Suprapubic skin (tissue), 4 donors: ENCODE measurements at regions not wholly inside any gene's neighbourhood (a gene's known extent, or its start where the extent isn't known, plus 50 kb on each side); places are given as distances from the start of the nearest gene placed in this dataset.
"Not testable (repeated sequence)": the region's sequence is repeated elsewhere in the genome, so short reads cannot be mapped to it uniquely, and the experiment has no call there.

Experiments used
- EP300 ChIP-seq: sonication (generic); formaldehyde crosslinking; IDR thresholded peaks from one replicate; pipeline ENCODE4 v1.6.1; 2017; ENCODE audit warnings: antibody characterized with exemption
- POLR2A ChIP-seq, 2 donors: fragments of 450-650 bp; IDR thresholded peaks; one replicate each; pipeline ENCODE4 v1.6.1; 2017; ENCODE audit warnings: antibody characterized with exemption in 2 of 2, mild to moderate bottlenecking in 2 of 2, moderate library complexity in 2 of 2
- POLR2AphosphoS5 ChIP-seq, 3 donors: sonication (generic); formaldehyde crosslinking; IDR thresholded peaks; one replicate each; pipeline ENCODE4 v1.6.1; 2017; ENCODE audit warnings: antibody characterized with exemption in 3 of 3
- TF ChIP-seq, protein P1 (sequence below), 2 donors: fragments of 200-600 bp in 1 of 2; fragments of 450-650 bp in 1 of 2; sonication (generic) in 1 of 2; IDR thresholded peaks; one replicate each; pipeline ENCODE4 v1.5.1; 2016 to 2019; ENCODE audit warnings: antibody characterized with exemption in 2 of 2, mild to moderate bottlenecking in 1 of 2, moderate library complexity in 1 of 2

DNA sequence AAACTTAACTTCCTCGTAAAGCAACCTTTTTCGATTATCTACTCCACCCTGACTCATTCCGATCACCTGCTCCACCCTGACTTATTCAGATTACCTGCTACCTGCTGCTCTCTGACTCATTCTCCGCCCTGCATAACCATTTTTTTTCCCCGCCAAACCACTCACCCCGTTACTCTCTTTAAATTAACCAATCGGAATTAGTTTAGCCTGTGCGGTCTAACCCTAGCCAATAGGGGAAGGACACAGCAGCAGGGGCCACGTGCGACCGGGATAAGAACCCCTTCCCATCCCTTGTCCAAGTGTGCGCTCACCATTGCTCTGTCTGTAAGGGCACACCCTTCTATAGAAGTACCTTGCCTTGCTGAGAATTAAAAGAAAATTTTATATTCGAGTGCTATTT lies 75.5 kb upstream of the UBASH3B start:
- TF ChIP-seq, protein P1, sequence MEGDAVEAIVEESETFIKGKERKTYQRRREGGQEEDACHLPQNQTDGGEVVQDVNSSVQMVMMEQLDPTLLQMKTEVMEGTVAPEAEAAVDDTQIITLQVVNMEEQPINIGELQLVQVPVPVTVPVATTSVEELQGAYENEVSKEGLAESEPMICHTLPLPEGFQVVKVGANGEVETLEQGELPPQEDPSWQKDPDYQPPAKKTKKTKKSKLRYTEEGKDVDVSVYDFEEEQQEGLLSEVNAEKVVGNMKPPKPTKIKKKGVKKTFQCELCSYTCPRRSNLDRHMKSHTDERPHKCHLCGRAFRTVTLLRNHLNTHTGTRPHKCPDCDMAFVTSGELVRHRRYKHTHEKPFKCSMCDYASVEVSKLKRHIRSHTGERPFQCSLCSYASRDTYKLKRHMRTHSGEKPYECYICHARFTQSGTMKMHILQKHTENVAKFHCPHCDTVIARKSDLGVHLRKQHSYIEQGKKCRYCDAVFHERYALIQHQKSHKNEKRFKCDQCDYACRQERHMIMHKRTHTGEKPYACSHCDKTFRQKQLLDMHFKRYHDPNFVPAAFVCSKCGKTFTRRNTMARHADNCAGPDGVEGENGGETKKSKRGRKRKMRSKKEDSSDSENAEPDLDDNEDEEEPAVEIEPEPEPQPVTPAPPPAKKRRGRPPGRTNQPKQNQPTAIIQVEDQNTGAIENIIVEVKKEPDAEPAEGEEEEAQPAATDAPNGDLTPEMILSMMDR (IDR thresholded peaks at IDR 0.05) = not testable (repeated sequence)
- not testable (repeated sequence) for TF ChIP-seq POLR2AphosphoS5 (IDR thresholded peaks at IDR 0.05); POLR2A (IDR thresholded peaks at IDR 0.05); EP300
